K562 (cell line): ENCODE measurements at regions not wholly inside any gene's neighbourhood (a gene's known extent, or its start where the extent isn't known, plus 50 kb on each side); places are given as distances from the start of the nearest gene placed in this dataset.

Experiments used
- ATAC-seq: fragments of 200-7000 bp; cut with Tn5 transposase; 3 replicates; pipeline ENCODE4 v1.9.1; 2020; ENCODE audit warnings: moderate library complexity
- BruUV-seq: library from RNA; stranded (reverse); fragments of 400-500 nt; replicated peaks from 2 replicates; lab custom pipeline; 2021; lab: Mats Ljungman, UMichigan
- CTCF ChIA-PET: fragments of 300-600 bp; formaldehyde crosslinking; extraction: SDS; loops from one replicate; lab custom pipeline; 2021; ENCODE audit warnings: low intra/inter-chr PET ratio; lab: Yijun Ruan, JAX
- POLR2A ChIA-PET: fragments of 300-600, 350-650 bp; sonication (Branson Sonifier 250); formaldehyde crosslinking; extraction: SDS; loops from one replicate; lab custom pipeline; 2021; ENCODE audit warnings: antibody characterized with exemption, inconsistent platforms; lab: Yijun Ruan, JAX
- DNase-seq, 4 experiments: peaks; one replicate each; pipeline versions ENCODE4 v3.0.0 to v3.0.0-alpha.2; 2011 to 2018; ENCODE audit warnings: low spot score in 3 of 4, mixed read lengths in 3 of 4; ENCODE audit errors: extremely low read depth in 1 of 4
- FAIRE-seq: peaks from 2 replicates; lab custom pipeline; 2011; peaks lifted over from hg19 to GRCh38; lab: Jason Lieb, UNC
- H2AFZ ChIP-seq: 2 replicates; pipeline ENCODE4 v1.6.0; 2011; ENCODE audit warnings: low read depth, low read length, control low read depth, inconsistent platforms
- H3K27ac ChIP-seq: fragments of 200-600 bp; 3 replicates; pipeline ENCODE4 v1.8.0; 2011; ENCODE audit warnings: low read depth, mild to moderate bottlenecking, control low read depth, inconsistent platforms, low read length, moderate library complexity, mixed read lengths; ENCODE audit errors: extremely low read depth
- H3K27me3 ChIP-seq, 2 experiments: fragments of 300-600 bp in 1 of 2; 2 replicates in 1 of 2; 3 replicates in 1 of 2; pipeline versions ENCODE4 v1.6.0 to v1.8.0; 2011; ENCODE audit warnings: inconsistent platforms in 2 of 2, low read length in 2 of 2, mild to moderate bottlenecking in 1 of 2, mixed read lengths in 1 of 2, moderate library complexity in 1 of 2; ENCODE audit not compliant: control insufficient read depth in 2 of 2, insufficient read depth in 2 of 2
- H3K36me3 ChIP-seq: fragments of 300-600 bp; 3 replicates; pipeline ENCODE4 v1.8.0; 2011; ENCODE audit warnings: mild to moderate bottlenecking, low read length, inconsistent platforms; ENCODE audit not compliant: control insufficient read depth, insufficient read depth
- H3K4me1 ChIP-seq, 2 experiments: fragments of 200-600 bp in 1 of 2; replicated peaks in 1 of 2; 2 replicates in 1 of 2; 3 replicates in 1 of 2; pipeline versions ENCODE4 v1.5.1 to v1.8.0; 2011; ENCODE audit warnings: inconsistent platforms in 2 of 2, low read length in 2 of 2, mild to moderate bottlenecking in 1 of 2, mixed read lengths in 1 of 2, moderate library complexity in 1 of 2; ENCODE audit not compliant: control insufficient read depth in 2 of 2, insufficient read depth in 2 of 2
- H3K4me2 ChIP-seq: 2 replicates; pipeline ENCODE4 v1.6.1; 2011; ENCODE audit warnings: low read length, control low read depth, inconsistent platforms, mixed read lengths; ENCODE audit not compliant: insufficient read depth
- H3K4me3 ChIP-seq: fragments of 200-600 bp; sonication (generic), shearing (Covaris generic); 2 replicates; pipeline ENCODE4 v1.5.1; 2016; ENCODE audit warnings: control low read depth, inconsistent platforms
- H3K79me2 ChIP-seq: fragments of 200-600 bp; 3 replicates; pipeline ENCODE4 v1.8.0; 2011; ENCODE audit warnings: low read length, inconsistent platforms; ENCODE audit not compliant: control insufficient read depth, insufficient read depth
- H3K9ac ChIP-seq, 2 experiments: 2 replicates each; pipeline versions ENCODE4 v1.6.0 to v1.6.1; 2011; ENCODE audit warnings: low read depth in 2 of 2, low read length in 2 of 2, control low read depth in 1 of 2, inconsistent platforms in 1 of 2, mild to moderate bottlenecking in 1 of 2, mixed read lengths in 1 of 2; ENCODE audit not compliant: insufficient read depth in 1 of 2
- H3K9me1 ChIP-seq: one replicate; pipeline ENCODE4 v1.6.0; 2011; ENCODE audit warnings: inconsistent platforms, mild to moderate bottlenecking, low read length, moderate library complexity; ENCODE audit not compliant: control insufficient read depth, insufficient read depth
- H3K9me3 ChIP-seq: replicated peaks from 2 replicates; pipeline ENCODE4 v1.5.1; 2011; ENCODE audit warnings: low read depth, low read length, inconsistent platforms; ENCODE audit not compliant: control insufficient read depth, insufficient read depth
- H4K20me1 ChIP-seq: replicated peaks from 2 replicates; pipeline ENCODE4 v1.6.1; 2011; ENCODE audit warnings: low read length, inconsistent platforms, mixed read lengths; ENCODE audit not compliant: control insufficient read depth, insufficient read depth
- CBX5 ChIP-seq: IDR thresholded peaks from 2 replicates; pipeline ENCODE4 v1.6.1; 2014; ENCODE audit warnings: low read depth, borderline replicate concordance
- CEBPZ ChIP-seq: fragments of 150-350 bp; IDR thresholded peaks from 2 replicates; pipeline ENCODE4 v1.6.1; 2014; ENCODE audit warnings: low read depth, mild to moderate bottlenecking, low read length, borderline replicate concordance
- DMBX1 ChIP-seq: fragments of 250-450 bp; sonication (Bioruptor Pico); IDR thresholded peaks from 2 replicates; pipeline ENCODE4 v1.8.0; 2022; ENCODE audit warnings: inconsistent platforms, mild to moderate bottlenecking, moderate library complexity, borderline replicate concordance
- E2F1 ChIP-seq: sonication (generic); formaldehyde crosslinking; IDR thresholded peaks from 2 replicates; pipeline ENCODE4 v1.8.1; 2023; ENCODE audit warnings: mild to moderate bottlenecking, missing genetic modification reagents, moderate library complexity
- KLF10 ChIP-seq: fragments of 250-450 bp; sonication (Bioruptor Pico); IDR thresholded peaks from 2 replicates; pipeline ENCODE4 v1.6.1; 2021; ENCODE audit warnings: matching md5 sums
- NFATC3 ChIP-seq: fragments of 450-650 bp; IDR thresholded peaks from 2 replicates; pipeline ENCODE4 v1.6.1; 2017; ENCODE audit warnings: mild to moderate bottlenecking
- NFE2 ChIP-seq: IDR thresholded peaks from 2 replicates; pipeline ENCODE4 v1.6.1; 2014; ENCODE audit warnings: antibody characterized with exemption, low read depth
- SNAPC5 ChIP-seq: fragments of 250-450 bp; sonication (Bioruptor Pico); IDR thresholded peaks from 2 replicates; pipeline ENCODE4 v1.8.0; 2021; ENCODE audit warnings: moderate library complexity, mild to moderate bottlenecking, inconsistent platforms
- TAF15 ChIP-seq: fragments of 200-400 bp; formaldehyde crosslinking; IDR thresholded peaks from 2 replicates; pipeline ENCODE4 v1.6.1; 2017; ENCODE audit warnings: mild to moderate bottlenecking, low read depth, low read length, moderate library complexity
- TCF7L2 ChIP-seq: fragments of 150-350 bp; IDR thresholded peaks from 2 replicates; pipeline ENCODE4 v1.6.1; 2016; ENCODE audit warnings: low read depth, mild to moderate bottlenecking, low read length, moderate library complexity
- ZBED1 ChIP-seq: IDR thresholded peaks from 2 replicates; pipeline ENCODE4 v1.6.1; 2014
- ZFPM2 ChIP-seq: fragments of 250-450 bp; sonication (Bioruptor Pico); IDR thresholded peaks from 2 replicates; pipeline ENCODE4 v1.5.1; 2022; ENCODE audit warnings: mild to moderate bottlenecking
- ZMIZ1 ChIP-seq, 2 experiments: fragments of 150-350 bp in 1 of 2; IDR thresholded peaks; 2 replicates each; pipeline ENCODE4 v1.6.1; 2012 to 2016; ENCODE audit warnings: low read depth in 2 of 2, low read length in 2 of 2, mild to moderate bottlenecking in 1 of 2, moderate library complexity in 1 of 2
- WGBS: fragments of 100-300 bp; shearing (Covaris generic); methylation state at CpG from one replicate; pipeline ENCODE4 v1.1.6; 2016; ENCODE audit warnings: low coverage, mixed read lengths; ENCODE audit not compliant: insufficient coverage; ENCODE audit errors: missing lambda C conversion rate; 5-methylcytosine and 5-hydroxymethylcytosine counted together
- in situ Hi-C: fragments of 300-500 bp; cut with MboI; formaldehyde crosslinking; loops from 4 replicates; pipeline ENCODE4 v1.15.0; 2018; ENCODE audit warnings: inconsistent platforms, mixed read lengths
- intact Hi-C: fragments of 100-400 bp; cut with micrococcal nuclease; formaldehyde crosslinking; loops from 2 replicates; pipeline ENCODE4 v1.14.2; 2022

- TF ChIP-seq CEBPZ (no peak), KLF10 (no peak), DMBX1 (CRISPR knock-in tag) (no peak), ZBED1 (no peak), SNAPC5 (CRISPR knock-in tag) (no peak), NFATC3 (no peak), TCF7L2 (no peak), TAF15 (no peak), NFE2 (no peak)
These were observed 120.9 kb upstream of the COL3A1 start (continued) for GRCh38 chr2:188853307-188853706.

- Histone ChIP-seq H3K36me3 (no peaks in the 10 kb centered on the region), H3K27me3 (no peaks in the 10 kb centered on the region), H3K4me1 (no peaks in the 10 kb centered on the region), H3K9ac (no peak overlapping the region), H3K9me1 (no peaks in the 10 kb centered on the region), H3K9me3 (no peaks in the 10 kb centered on the region), H2AFZ (no peak overlapping the region), H3K4me2 (no peak overlapping the region), H3K27ac (no peak overlapping the region), H3K79me2 (no peaks in the 10 kb centered on the region), H4K20me1 (no peaks in the 10 kb centered on the region), H3K4me3 (no peak overlapping the region)
- POLR2A ChIA-PET, result no interaction called here
- CTCF ChIA-PET, result no interaction called here
- FAIRE-seq, result no peak
- ATAC-seq, result no peak
- in situ Hi-C loops (no loop called here), intact Hi-C loops (no loop called here)
- no peak for DNase-seq
- no TSS peak for BruUV-seq
- 0% methylated on average over 2 of the region's 2 CpGs for WGBS
- no peak for TF ChIP-seq CBX5
- no peak for TF ChIP-seq ZFPM2
- TF ChIP-seq E2F1 (CRISPR knock-in tag), result no peak
- no peak for TF ChIP-seq ZMIZ1 (IDR thresholded peaks at IDR 0.05; ENCODE audit: low read depth in 2 of 2, low read length in 2 of 2)
These were observed 108.5 kb upstream of the COL3A1 start for GRCh38 chr2:188865681-188866080.
